ENCODE measurements at regions not wholly inside any gene's neighbourhood (a gene's known extent, or its start where the extent isn't known, plus 50 kb on each side); places are given as distances from the start of the nearest gene placed in this dataset.

DNA sequence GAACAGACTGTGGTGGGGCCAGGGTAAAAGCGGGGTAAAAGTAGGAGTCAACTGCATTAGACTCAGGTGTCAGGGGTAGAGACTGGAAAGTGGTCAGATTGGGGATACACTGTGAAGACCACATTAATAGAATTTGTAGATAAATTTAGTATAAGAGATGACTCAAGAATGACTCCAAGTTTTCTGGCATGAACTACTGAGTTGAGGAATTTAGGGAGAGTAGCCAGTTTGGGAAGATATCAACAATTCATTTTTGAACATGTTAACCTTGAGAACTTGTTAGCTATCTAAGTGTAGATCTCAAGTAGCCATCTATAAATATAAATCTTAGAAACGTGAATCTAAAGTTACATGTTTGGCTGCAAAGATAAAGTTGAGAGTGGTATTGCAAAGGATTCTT is 206.9 kb upstream of the HCCS start:
- no peaks in the 10 kb centered on the region for H3K9me3 ChIP-seq (ENCODE audit: low read depth)
- no peaks in the 10 kb centered on the region for H3K79me2 ChIP-seq (ENCODE audit: low read depth)
- Mint-ChIP-seq H3K36me3 (no peaks in the 10 kb centered on the region), H3K27ac (no peak overlapping the region), H3K27me3 (ENCODE audit: insufficient read depth, low read depth) (no peaks in the 10 kb centered on the region), H3K9me3 (peaks cover 4% of the 10 kb centered on the region), H3K4me3 (no peak overlapping the region), H3K4me1 (no peaks in the 10 kb centered on the region)
- H3K4me1 ChIP-seq, result no peaks in the 10 kb centered on the region
- H3K9ac ChIP-seq, result no peak overlapping the region
- H3K4me3 ChIP-seq, result no peak overlapping the region
- no peak for DNase-seq (ENCODE audit: low spot score)
- H3K27ac ChIP-seq, result no peak overlapping the region
- no peak overlapping the region for H2AFZ ChIP-seq (replicated peaks)
- no peak overlapping the region for H3K4me2 ChIP-seq
- H3K27me3 ChIP-seq, result no peaks in the 10 kb centered on the region
- TF ChIP-seq, protein P1, sequence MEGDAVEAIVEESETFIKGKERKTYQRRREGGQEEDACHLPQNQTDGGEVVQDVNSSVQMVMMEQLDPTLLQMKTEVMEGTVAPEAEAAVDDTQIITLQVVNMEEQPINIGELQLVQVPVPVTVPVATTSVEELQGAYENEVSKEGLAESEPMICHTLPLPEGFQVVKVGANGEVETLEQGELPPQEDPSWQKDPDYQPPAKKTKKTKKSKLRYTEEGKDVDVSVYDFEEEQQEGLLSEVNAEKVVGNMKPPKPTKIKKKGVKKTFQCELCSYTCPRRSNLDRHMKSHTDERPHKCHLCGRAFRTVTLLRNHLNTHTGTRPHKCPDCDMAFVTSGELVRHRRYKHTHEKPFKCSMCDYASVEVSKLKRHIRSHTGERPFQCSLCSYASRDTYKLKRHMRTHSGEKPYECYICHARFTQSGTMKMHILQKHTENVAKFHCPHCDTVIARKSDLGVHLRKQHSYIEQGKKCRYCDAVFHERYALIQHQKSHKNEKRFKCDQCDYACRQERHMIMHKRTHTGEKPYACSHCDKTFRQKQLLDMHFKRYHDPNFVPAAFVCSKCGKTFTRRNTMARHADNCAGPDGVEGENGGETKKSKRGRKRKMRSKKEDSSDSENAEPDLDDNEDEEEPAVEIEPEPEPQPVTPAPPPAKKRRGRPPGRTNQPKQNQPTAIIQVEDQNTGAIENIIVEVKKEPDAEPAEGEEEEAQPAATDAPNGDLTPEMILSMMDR (IDR thresholded peaks at IDR 0.05), result no peak
- TF ChIP-seq EZH2phosphoT487 (IDR thresholded peaks at IDR 0.05) (no peak), EZH2 (IDR thresholded peaks at IDR 0.05) (no peak)
- H3F3A ChIP-seq (ENCODE audit: low read depth), result no peaks in the 10 kb centered on the region
- no peaks in the 10 kb centered on the region for H4K20me1 ChIP-seq (ENCODE audit: low read depth)
- H3K36me3 ChIP-seq, result no peaks in the 10 kb centered on the region

DNA sequence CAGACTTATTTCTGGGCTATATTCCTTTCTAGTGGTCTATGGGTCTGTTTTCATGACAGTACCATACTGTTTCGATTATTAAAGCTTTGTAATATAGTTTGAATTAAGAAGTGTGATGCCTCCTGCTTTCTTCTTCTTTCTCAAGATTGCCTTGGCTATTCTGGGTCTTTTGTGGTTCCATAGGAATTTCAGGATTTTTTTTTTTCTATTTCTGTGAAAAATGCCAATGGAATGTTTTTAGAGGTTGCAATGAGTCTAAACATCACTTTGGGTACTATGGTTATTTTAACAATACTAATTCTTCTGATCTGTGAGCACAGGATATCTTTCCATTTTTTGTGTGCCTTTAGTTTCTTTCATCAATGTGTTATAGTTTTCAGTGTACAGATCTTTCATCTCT is 204.3 kb upstream of the HCCS start:
- H3K36me3 ChIP-seq, result no peaks in the 10 kb centered on the region
- Mint-ChIP-seq H3K4me1 (peaks cover 2% of the 10 kb centered on the region), H3K27me3 (ENCODE audit: insufficient read depth, low read depth) (no peaks in the 10 kb centered on the region), H3K36me3 (no peaks in the 10 kb centered on the region), H3K9me3 (peaks cover 4% of the 10 kb centered on the region), H3K4me3 (no peak overlapping the region), H3K27ac (no peak overlapping the region)
- no peaks in the 10 kb centered on the region for H4K20me1 ChIP-seq (ENCODE audit: low read depth)
- no peak for DNase-seq (ENCODE audit: low spot score)
- no peak overlapping the region for H3K27ac ChIP-seq
- no peak overlapping the region for H3K4me3 ChIP-seq
- H2AFZ ChIP-seq (replicated peaks), result no peak overlapping the region
- no peak overlapping the region for H3K9ac ChIP-seq
- H3K9me3 ChIP-seq (ENCODE audit: low read depth), result no peaks in the 10 kb centered on the region
- H3K79me2 ChIP-seq (ENCODE audit: low read depth), result no peaks in the 10 kb centered on the region
- H3K4me2 ChIP-seq, result no peak overlapping the region
- H3K27me3 ChIP-seq, result no peaks in the 10 kb centered on the region
- H3F3A ChIP-seq (ENCODE audit: low read depth), result no peaks in the 10 kb centered on the region
- no peak for TF ChIP-seq EZH2 (IDR thresholded peaks at IDR 0.05)
- TF ChIP-seq, protein P1 (IDR thresholded peaks at IDR 0.05), result no peak
- no peak for TF ChIP-seq EZH2phosphoT487 (IDR thresholded peaks at IDR 0.05)
- no peaks in the 10 kb centered on the region for H3K4me1 ChIP-seq

DNA sequence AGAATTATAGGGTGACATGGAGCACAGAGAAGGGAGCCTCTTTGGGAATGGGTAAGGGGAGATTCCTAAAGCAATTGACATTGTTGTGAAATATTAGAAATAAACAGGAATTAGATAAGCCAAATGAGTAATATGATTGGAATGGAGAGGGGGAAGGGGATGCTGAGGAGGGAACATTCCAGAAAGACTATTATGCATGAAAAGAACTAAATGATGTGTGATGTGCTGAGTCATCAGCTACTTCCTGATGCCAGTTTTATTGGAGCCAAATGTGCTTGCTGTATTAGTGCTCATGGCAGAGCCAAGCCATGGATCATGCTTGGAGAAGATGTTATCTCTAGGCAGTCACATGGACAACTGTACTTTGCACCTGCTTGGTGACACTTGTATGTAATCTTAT is 189.0 kb upstream of the HCCS start:
- Histone ChIP-seq H3K9me3 (ENCODE audit: low read depth) (no peaks in the 10 kb centered on the region), H2AFZ (replicated peaks) (no peak overlapping the region), H3K27ac (no peak overlapping the region), H3K4me1 (no peaks in the 10 kb centered on the region), H3K36me3 (no peaks in the 10 kb centered on the region), H4K20me1 (ENCODE audit: low read depth) (no peaks in the 10 kb centered on the region), H3K27me3 (no peaks in the 10 kb centered on the region), H3K79me2 (ENCODE audit: low read depth) (no peaks in the 10 kb centered on the region), H3K4me2 (no peak overlapping the region), H3F3A (ENCODE audit: low read depth) (no peaks in the 10 kb centered on the region), H3K4me3 (no peak overlapping the region), H3K9ac (no peak overlapping the region)
- H3K4me3 Mint-ChIP-seq, result no peak overlapping the region
- H3K36me3 Mint-ChIP-seq, result no peaks in the 10 kb centered on the region
- no peaks in the 10 kb centered on the region for H3K4me1 Mint-ChIP-seq
- no peak overlapping the region for H3K27ac Mint-ChIP-seq
- no peaks in the 10 kb centered on the region for H3K27me3 Mint-ChIP-seq (ENCODE audit: insufficient read depth, low read depth)
- no peak for DNase-seq (ENCODE audit: low spot score)
- peaks cover 3% of the 10 kb centered on the region for H3K9me3 Mint-ChIP-seq
- TF ChIP-seq, protein P1 (IDR thresholded peaks at IDR 0.05), result no peak
- no peak for TF ChIP-seq EZH2phosphoT487 (IDR thresholded peaks at IDR 0.05)

DNA sequence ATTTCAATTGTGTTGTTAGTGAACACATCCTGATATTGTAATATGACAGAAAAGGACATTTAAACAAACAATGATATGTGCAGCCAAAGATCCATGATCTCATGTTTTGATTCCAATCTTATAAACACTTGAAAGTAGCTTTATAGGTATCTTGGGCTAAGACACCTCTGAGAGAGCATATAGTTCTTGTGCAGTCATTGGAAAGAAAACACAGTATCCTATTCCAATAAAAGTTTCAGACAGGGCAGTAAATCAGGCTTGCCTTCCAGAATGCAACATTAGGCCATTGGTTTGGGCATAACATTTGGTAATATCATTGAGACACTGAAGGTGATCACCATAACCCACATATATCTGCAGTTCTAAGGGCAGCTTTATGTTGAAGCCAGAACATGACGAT is 188.3 kb upstream of the HCCS start:
- H3K9me3 Mint-ChIP-seq, result peaks cover 3% of the 10 kb centered on the region

More for the DNA sequence above, 188.3 kb upstream of the HCCS start:
- no peaks in the 10 kb centered on the region for H3K4me1 Mint-ChIP-seq
- Histone ChIP-seq H2AFZ (replicated peaks) (no peak overlapping the region), H3K4me3 (no peak overlapping the region), H3K9me3 (ENCODE audit: low read depth) (no peaks in the 10 kb centered on the region), H3K4me2 (no peak overlapping the region), H3K27me3 (no peaks in the 10 kb centered on the region), H3K4me1 (no peaks in the 10 kb centered on the region), H4K20me1 (ENCODE audit: low read depth) (no peaks in the 10 kb centered on the region), H3K79me2 (ENCODE audit: low read depth) (no peaks in the 10 kb centered on the region), H3K36me3 (no peaks in the 10 kb centered on the region), H3K9ac (no peak overlapping the region), H3F3A (ENCODE audit: low read depth) (no peaks in the 10 kb centered on the region), H3K27ac (no peak overlapping the region)
- TF ChIP-seq, protein P1 (IDR thresholded peaks at IDR 0.05), result no peak
- TF ChIP-seq EZH2 (IDR thresholded peaks at IDR 0.05) (no peak), EZH2phosphoT487 (IDR thresholded peaks at IDR 0.05) (no peak)
- H3K36me3 Mint-ChIP-seq, result no peaks in the 10 kb centered on the region
- H3K27me3 Mint-ChIP-seq (ENCODE audit: insufficient read depth, low read depth), result no peaks in the 10 kb centered on the region
- no peak overlapping the region for H3K4me3 Mint-ChIP-seq
- DNase-seq (ENCODE audit: low spot score), result no peak
- H3K27ac Mint-ChIP-seq, result no peak overlapping the region

All from neural progenitor cell (in vitro differentiated cells).